HG02973 (cell line): ENCODE measurements at regions not wholly inside any gene's neighbourhood (a gene's known extent, or its start where the extent isn't known, plus 50 kb on each side); places are given as distances from the start of the nearest gene placed in this dataset.
"Not testable (repeated sequence)": the region's sequence is repeated elsewhere in the genome, so short reads cannot be mapped to it uniquely, and the experiment has no call there.

Source experiments
- ATAC-seq: cut with Tn5 transposase; IDR thresholded peaks from one replicate; pipeline ENCODE4 v1.9.1; 2021; ENCODE audit warnings: moderate library complexity; ENCODE audit not compliant: unreplicated experiment

- ATAC-seq = no peak
Observed at GRCh38 chr21:35548904-35549615, 500.0 kb upstream of the RUNX1 start.

- ATAC-seq = no peak
Observed at GRCh38 chr21:35547946-35548774, 499.1 kb upstream of the RUNX1 start.

DNA sequence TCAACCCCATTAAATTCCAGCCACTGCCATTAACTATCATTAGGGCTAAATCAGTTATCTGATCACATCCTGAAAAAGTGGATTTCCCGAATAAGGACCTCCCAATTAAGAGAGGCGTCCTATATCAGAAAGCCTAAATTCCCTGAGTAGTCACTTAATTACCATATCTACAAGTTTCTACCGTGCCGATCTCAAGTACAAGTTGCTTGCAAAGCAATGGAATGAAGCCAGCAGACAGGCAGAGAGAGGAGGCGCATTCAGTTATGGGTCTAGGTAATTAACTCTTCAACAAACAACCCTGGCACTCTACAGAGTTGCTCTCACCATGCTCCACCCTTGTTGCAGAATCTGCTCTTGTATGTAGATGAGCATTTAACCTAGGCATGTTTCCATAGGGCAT lies 494.6 kb upstream of the RUNX1 start:
- ATAC-seq = no peak

DNA sequence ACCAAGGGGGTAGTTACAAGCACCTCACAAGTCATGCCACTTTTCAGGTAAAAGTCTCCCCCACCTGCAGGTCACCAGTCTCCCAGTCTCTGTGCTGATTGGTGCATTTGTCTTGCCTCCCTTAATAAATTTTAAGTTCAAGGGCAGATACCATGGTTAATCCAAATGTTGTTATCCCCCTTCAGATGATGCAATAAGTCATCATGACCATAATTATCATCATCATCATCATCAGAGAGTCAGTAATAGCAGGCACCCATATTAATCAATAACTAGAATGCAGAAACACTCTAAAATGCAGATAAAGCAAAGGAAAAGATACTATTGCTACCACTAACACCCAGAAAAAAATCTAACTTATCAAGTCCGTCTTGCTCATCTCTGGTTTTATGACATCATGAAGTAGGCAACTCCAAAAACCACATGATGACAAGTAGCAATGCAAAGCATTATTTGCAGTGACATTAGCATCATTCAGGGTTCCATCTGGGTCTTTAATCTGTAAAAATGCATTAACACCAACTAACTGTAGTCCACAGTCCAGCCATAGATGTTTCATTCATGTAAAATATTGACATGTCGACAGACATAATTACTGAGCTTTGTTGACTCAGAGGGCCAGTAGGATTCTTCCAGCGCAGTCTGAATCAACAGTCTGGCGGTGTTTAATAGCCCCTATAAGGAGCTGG lies 492.0 kb upstream of the RUNX1 start:
- no peak for ATAC-seq

GRCh38 chr21:35538386-35538785 lies 489.3 kb upstream of the RUNX1 start:
- ATAC-seq = no peak

DNA sequence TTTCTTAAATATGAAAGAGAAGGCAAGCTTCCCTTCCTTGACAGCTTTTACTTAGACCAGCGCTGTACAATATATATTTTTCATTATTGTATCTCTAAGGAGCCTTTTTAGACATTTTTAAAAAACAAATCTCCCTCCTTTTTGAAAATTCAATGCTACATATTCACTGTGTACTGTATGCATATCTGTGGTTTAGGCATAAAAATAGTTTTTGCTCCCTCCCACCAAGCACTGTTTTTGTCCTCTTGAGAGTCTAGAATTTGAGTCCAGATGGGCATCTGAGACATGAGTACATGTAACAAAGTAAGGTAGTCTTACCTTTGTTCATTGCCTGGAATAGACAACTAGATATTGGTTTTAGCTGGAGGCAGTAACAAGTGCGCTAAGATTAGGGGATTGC lies 488.5 kb upstream of the RUNX1 start:
- ATAC-seq = no peak

- no peak for ATAC-seq
Observed at GRCh38 chr21:35533893-35534292, 484.8 kb upstream of the RUNX1 start.

GRCh38 chr21:35530766-35531165 lies 481.7 kb upstream of the RUNX1 start:
- no peak for ATAC-seq

- ATAC-seq = peak; percentile 46
Observed at GRCh38 chr21:35529171-35529863, 480.2 kb upstream of the RUNX1 start.

DNA sequence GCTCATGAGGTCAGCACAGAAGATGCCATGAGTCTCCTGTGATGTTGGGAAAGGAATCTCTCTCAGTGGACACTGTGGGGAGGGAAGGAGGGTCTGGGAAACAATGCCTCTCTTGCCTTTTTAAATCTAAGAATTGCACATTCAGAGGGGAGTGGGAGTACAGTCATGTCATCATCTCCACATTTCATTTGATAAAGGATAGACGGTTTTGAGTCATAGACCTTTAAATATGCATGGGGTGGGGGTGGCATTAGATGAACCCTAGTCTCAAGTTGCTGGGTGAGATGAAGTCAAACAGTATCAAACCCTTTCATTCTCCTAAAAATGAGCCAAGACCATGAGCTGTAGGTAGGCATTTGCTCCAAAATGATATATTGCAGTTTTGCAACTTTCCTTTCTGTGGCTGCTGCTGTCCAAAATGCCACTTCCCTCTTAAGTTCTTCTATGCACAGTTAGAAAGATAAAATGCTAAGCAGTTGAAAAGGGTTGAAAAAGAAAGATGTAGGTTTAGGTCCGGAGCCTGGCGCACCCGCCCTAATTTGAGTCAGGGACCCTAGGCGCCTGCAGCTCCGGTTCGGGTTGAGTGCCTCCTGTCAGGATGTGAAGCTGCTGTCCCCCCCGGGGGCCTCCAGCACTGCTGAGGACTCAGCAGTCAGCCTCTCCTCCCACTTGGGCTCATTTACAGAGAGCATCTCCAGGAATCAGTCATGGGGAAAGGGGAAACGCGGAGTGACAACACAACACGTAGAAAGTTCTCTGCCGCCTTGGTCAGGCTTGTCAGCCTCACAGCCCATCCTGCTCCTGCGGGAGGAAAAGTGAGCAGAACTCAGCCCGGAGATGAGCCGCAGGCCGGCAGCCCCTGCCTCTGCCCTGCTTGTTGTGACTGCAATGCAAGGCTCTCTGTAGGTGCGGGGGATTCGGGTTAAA lies 479.3 kb upstream of the RUNX1 start:
- peak; percentile 35 for ATAC-seq

DNA sequence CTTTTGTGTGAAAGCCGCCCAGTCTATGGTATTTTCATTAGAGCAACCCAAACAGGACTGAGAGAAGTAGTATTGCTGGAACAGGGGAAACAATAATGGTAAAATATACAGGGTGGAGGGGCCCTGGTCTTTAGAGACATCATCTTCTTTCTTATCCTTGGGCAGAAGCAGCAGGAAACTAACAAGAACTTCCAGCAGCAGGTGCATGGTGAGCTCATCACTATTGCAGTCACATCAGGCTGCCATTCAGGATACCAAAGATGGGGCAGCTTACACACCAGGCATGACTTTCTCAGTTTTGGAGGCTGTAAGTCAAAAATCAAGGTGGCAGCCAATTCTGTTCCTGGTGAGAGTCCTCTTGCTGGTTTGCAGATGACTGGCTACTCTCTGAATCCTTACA lies 478.3 kb upstream of the RUNX1 start:
- no peak for ATAC-seq

GRCh38 chr21:35525443-35525842 lies 476.3 kb upstream of the RUNX1 start:
- ATAC-seq = no peak

DNA sequence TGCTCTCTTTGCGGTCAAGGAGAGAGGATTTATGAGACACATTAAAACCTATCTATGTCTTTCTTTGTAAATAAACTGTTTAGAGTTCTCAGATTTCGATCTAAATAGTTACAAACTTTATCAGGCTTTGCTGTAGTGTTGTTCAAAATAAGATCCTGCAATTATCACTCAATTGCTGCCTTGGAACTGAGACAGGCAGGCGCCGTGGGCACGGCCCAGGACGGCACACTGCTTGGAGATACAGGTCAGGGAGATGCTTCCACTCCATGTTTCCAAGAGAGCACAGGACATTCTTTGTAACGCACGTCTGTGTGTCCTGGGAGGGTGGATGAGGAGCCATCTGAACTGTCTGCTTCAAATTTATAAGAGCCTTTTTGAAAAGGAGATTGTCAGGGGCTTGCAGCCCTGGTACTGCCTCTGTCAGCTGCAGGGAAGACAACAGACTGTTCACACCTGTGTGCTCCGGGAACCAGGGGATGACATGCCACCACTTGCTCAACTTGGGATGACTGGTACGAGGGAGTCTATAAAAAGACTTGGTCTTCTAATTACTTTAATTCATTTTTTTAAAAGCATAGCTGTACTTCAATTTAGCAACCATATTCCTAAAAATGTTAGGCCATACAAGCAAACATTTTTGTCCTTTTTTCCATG lies 472.9 kb upstream of the RUNX1 start:
- no peak for ATAC-seq

- no peak for ATAC-seq
Observed at GRCh38 chr21:35521293-35521692, 472.2 kb upstream of the RUNX1 start.

DNA sequence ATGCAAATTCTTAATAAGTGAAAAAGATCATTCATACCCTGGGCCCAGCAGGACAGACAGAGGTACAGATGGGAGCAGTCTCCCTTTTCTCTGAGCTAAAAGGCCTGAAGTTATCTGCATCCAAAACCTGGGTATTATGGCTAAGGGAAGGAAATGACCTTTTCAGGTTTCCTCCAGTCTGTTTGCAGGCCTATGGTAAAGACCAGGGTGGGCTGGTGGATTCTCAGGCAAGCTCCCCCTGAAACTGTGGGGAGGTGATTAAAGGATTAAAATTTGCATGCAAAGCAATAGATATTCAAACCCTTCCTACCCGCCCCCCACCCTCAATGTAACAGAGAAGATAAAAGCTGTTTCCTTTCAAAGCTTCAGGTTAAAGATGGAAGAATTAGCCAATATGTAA lies 471.8 kb upstream of the RUNX1 start:
- no peak for ATAC-seq

GRCh38 chr21:35520302-35520701 lies 471.2 kb upstream of the RUNX1 start:
- ATAC-seq = no peak

DNA sequence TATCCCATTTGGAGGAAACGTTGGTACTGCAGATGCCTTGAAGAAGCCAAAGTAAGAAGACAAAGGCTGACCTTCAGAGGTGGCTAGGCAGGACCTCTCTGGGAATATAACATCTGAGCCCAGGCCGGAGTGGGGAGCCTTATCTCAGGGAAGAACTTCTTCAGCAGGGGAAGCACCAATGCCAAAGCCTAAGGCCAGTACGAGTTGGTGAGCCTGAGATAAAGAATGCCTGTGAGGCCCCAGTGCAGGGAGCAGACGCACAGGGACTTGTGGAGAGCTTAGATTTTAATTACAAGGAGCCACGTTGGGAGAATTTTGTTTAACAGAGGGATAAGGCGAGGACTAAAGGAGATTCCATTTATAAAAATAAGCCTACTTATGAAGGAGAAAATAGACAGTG lies 468.8 kb upstream of the RUNX1 start:
- ATAC-seq = no peak

- ATAC-seq = not testable (repeated sequence)
Observed at GRCh38 chr21:35516292-35516691, 467.2 kb upstream of the RUNX1 start.

GRCh38 chr21:35512346-35512745 lies 463.2 kb upstream of the RUNX1 start:
- no peak for ATAC-seq

DNA sequence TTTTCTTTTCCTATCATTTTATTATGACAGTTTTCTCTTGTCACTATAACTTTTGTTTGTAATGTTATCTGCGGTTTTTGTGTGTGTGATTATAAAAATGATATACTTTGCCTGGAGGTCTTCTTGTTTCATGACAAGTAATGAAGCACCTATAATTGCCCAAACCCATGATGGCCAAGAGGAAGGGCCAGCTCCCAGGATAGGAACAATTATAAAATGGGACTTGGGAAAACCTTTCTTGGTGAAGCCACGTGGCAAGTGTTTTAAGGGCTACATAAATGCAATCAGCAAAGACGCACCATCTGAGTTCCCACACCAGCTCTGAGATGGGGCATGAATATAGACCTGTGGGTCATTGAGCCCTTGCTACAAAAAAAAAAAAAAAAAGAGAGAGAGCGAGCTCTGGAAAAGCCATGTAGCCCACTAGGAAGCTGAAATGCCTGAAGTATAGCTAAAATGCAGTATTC lies 462.6 kb upstream of the RUNX1 start:
- ATAC-seq = no peak
